ENCODE measurements at regions not wholly inside any gene's neighbourhood (a gene's known extent, or its start where the extent isn't known, plus 50 kb on each side); places are given as distances from the start of the nearest gene placed in this dataset.

DNA sequence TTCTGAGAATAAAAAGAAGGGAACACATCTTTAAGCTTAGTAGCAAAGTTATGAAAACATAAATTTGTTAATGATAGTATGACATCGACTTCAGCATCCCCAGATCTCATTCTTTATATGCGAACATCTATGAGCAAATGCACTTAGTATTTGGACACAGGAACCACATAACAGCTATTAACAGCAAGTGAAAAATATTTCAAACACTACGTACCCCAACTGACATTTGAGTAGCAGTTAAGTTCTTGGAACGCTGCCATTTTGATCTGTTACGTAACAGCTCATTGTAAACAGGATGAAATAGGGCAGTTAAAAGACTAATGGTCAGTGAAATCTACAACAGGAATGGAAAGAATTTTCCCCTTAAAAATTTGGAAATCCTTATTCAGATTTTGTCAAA is 428.9 kb downstream of the TNS3 start:
- Histone ChIP-seq H4K20me1 (ENCODE audit: control insufficient read depth, insufficient read depth) (no peaks in the 10 kb centered on the region), H3K79me2 (ENCODE audit: control insufficient read depth, insufficient read depth, low read length) (no peaks in the 10 kb centered on the region), H3K27me3 (replicated peaks in 1 of 2; ENCODE audit: control insufficient read depth in 2 of 2, insufficient read depth in 2 of 2, low read length in 1 of 2) (no peaks in the 10 kb centered on the region), H3K9me3 (replicated peaks; ENCODE audit: control insufficient read depth, insufficient read depth, low read length) (no peaks in the 10 kb centered on the region), H3K4me2 (ENCODE audit: control insufficient read depth, insufficient read depth) (no peak overlapping the region), H3K36me3 (ENCODE audit: control insufficient read depth in 2 of 2, insufficient read depth in 2 of 2, low read length in 1 of 2) (no peaks in the 10 kb centered on the region), H3K9ac (ENCODE audit: control insufficient read depth, insufficient read depth, low read length) (no peak overlapping the region), H3K27ac (ENCODE audit: control insufficient read depth, insufficient read depth) (no peak overlapping the region), H3K4me3 (no peak overlapping the region), H3K4me1 (ENCODE audit: control insufficient read depth, insufficient read depth, low read length) (no peaks in the 10 kb centered on the region), H2AFZ (ENCODE audit: control insufficient read depth, low read depth, low read length) (no peak overlapping the region)
- in situ Hi-C loops (cut with MboI), result no loop called here
- BruUV-seq (replicated peaks), result no TSS peak
- DNase-seq (ENCODE audit: low read depth, low spot score), result no peak
- ChIA-PET SMC1A (ENCODE audit: uncharacterized antibody, unreplicated experiment) (no interaction called here), POLR2A (no interaction called here), RAD21 (ENCODE audit: unreplicated experiment) (no interaction called here), CTCF (interaction anchor here (1.1 to 1.3 kb wide), 2 partner anchors 12 to 28 kb away, joined by 3 read pairs; no protein-coding TSS in a partner anchor)
- intact Hi-C loops (cut with micrococcal nuclease; ENCODE audit: unreplicated experiment), result no loop called here
- 31% methylated on average over 5 of the region's 5 CpGs for WGBS (ENCODE audit: insufficient coverage, insufficient replicate concordance, low lambda C conversion rate, missing lambda C conversion rate)
- no peak for FAIRE-seq
- TF ChIP-seq NFYA (IDR thresholded peaks at IDR 0.05; ENCODE audit: borderline replicate concordance, low read depth, low read length), result no peak
- no peak for ATAC-seq

DNA sequence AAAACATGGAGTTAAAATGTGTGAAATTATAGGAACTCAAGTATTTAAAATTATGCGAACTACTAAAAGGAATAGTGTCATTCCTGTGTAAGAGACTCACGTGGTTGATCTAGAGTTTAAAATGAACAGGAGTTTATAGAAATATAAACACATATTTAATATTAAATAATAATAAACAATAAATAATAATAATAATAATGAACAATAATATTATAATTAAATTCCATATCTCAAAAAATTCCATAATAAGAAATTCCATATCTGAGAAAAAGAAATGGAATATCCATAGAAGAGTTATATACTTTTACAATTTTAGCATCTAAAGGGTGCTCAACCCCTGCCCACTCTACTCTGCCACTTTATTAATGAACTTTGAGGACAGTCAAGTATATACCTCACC is 429.6 kb downstream of the TNS3 start:
- no peaks in the 10 kb centered on the region for H3K79me2 ChIP-seq (ENCODE audit: control insufficient read depth, insufficient read depth, low read length)
- no peaks in the 10 kb centered on the region for H4K20me1 ChIP-seq (ENCODE audit: control insufficient read depth, insufficient read depth)
- H3K4me2 ChIP-seq (ENCODE audit: control insufficient read depth, insufficient read depth), result no peak overlapping the region
- H3K36me3 ChIP-seq (ENCODE audit: control insufficient read depth in 2 of 2, insufficient read depth in 2 of 2, low read length in 1 of 2), result no peaks in the 10 kb centered on the region
- H3K9ac ChIP-seq (ENCODE audit: control insufficient read depth, insufficient read depth, low read length), result no peak overlapping the region
- no peaks in the 10 kb centered on the region for H3K4me1 ChIP-seq (ENCODE audit: control insufficient read depth, insufficient read depth, low read length)
- FAIRE-seq, result no peak
- no peaks in the 10 kb centered on the region for H3K9me3 ChIP-seq (replicated peaks; ENCODE audit: control insufficient read depth, insufficient read depth, low read length)
- RAD21 ChIA-PET (ENCODE audit: unreplicated experiment), result no interaction called here
- intact Hi-C loops (cut with micrococcal nuclease; ENCODE audit: unreplicated experiment) (no loop called here), in situ Hi-C loops (cut with MboI) (no loop called here)
- 45% methylated on average over 2 of the region's 2 CpGs for WGBS (ENCODE audit: insufficient coverage, insufficient replicate concordance, low lambda C conversion rate, missing lambda C conversion rate)
- TF ChIP-seq NFYB (IDR thresholded peaks at IDR 0.05; ENCODE audit: insufficient read depth, low read depth, low read length), result no peak
- H3K4me3 ChIP-seq, result no peak overlapping the region
- POLR2A ChIA-PET, result no interaction called here
- SMC1A ChIA-PET (ENCODE audit: uncharacterized antibody, unreplicated experiment), result interaction anchor here (0.6 kb wide), 1 partner anchor 33 kb away, joined by 3 read pairs; no protein-coding TSS in a partner anchor
- no peak for DNase-seq (ENCODE audit: low read depth, low spot score)
- no TSS peak for BruUV-seq (replicated peaks)
- no peaks in the 10 kb centered on the region for H3K27me3 ChIP-seq (replicated peaks in 1 of 2; ENCODE audit: control insufficient read depth in 2 of 2, insufficient read depth in 2 of 2, low read length in 1 of 2)
- CTCF ChIA-PET, result interaction anchor here (1.1 to 1.3 kb wide), 2 partner anchors 11 to 28 kb away, joined by 3 read pairs; no protein-coding TSS in a partner anchor
- H3K27ac ChIP-seq (ENCODE audit: control insufficient read depth, insufficient read depth), result no peak overlapping the region
- no peak for ATAC-seq
- no peak overlapping the region for H2AFZ ChIP-seq (ENCODE audit: control insufficient read depth, low read depth, low read length)
